ENCODE measurements at regions not wholly inside any gene's neighbourhood (a gene's known extent, or its start where the extent isn't known, plus 50 kb on each side); places are given as distances from the start of the nearest gene placed in this dataset.
A peak's percentile ranks its signal among the peaks of the same experiment; 100 is the strongest.
"Not testable (repeated sequence)": the region's sequence is repeated elsewhere in the genome, so short reads cannot be mapped to it uniquely, and the experiment has no call there.

- no peak for DNase-seq (ENCODE audit: low read depth)
Measured at GRCh38 chr2:64795024-64795592, 141.4 kb upstream of the SERTAD2 start.

- no peak for DNase-seq (ENCODE audit: low read depth)
Measured at GRCh38 chr2:64796926-64797325, 143.2 kb upstream of the SERTAD2 start.

- DNase-seq (ENCODE audit: low read depth) = no peak
Measured at GRCh38 chr2:64797881-64798575, 144.3 kb upstream of the SERTAD2 start.

- DNase-seq (ENCODE audit: low read depth) = no peak
Measured at GRCh38 chr2:64799592-64800252, 146.0 kb upstream of the SERTAD2 start.

GRCh38 chr2:64803776-64804175 lies 150.1 kb upstream of the SERTAD2 start:
- DNase-seq (ENCODE audit: low read depth) = no peak

- no peak for DNase-seq (ENCODE audit: low read depth)
Measured at GRCh38 chr2:64804651-64805050, 150.9 kb upstream of the SERTAD2 start.

GRCh38 chr2:64807417-64807816 lies 153.7 kb upstream of the SERTAD2 start:
- no peak for DNase-seq (ENCODE audit: low read depth)

GRCh38 chr2:64808092-64808491 lies 154.4 kb upstream of the SERTAD2 start:
- no peak for DNase-seq (ENCODE audit: low read depth)

- DNase-seq (ENCODE audit: low read depth) = no peak
Measured at GRCh38 chr2:64808754-64809153, 155.0 kb upstream of the SERTAD2 start.

- no peak for DNase-seq (ENCODE audit: low read depth)
Measured at GRCh38 chr2:64809216-64809615, 155.5 kb upstream of the SERTAD2 start.

GRCh38 chr2:64812285-64812684 lies 158.6 kb upstream of the SERTAD2 start:
- no peak for DNase-seq (ENCODE audit: low read depth)

GRCh38 chr2:64814007-64814406 lies 160.3 kb upstream of the SERTAD2 start:
- DNase-seq (ENCODE audit: low read depth) = no peak

- not testable (repeated sequence) for DNase-seq (ENCODE audit: low read depth)
Measured at GRCh38 chr2:64816526-64816925, 162.8 kb upstream of the SERTAD2 start.

- no peak for DNase-seq (ENCODE audit: low read depth)
Measured at GRCh38 chr2:64817453-64817852, 163.7 kb upstream of the SERTAD2 start.

- DNase-seq (ENCODE audit: low read depth) = no peak
Measured at GRCh38 chr2:64818664-64819060, 164.9 kb upstream of the SERTAD2 start.

- DNase-seq (ENCODE audit: low read depth) = no peak
Measured at GRCh38 chr2:64819361-64819760, 165.6 kb upstream of the SERTAD2 start.

- DNase-seq (ENCODE audit: low read depth) = peak; percentile 29
Measured at GRCh38 chr2:64819774-64820688, 166.3 kb upstream of the SERTAD2 start.

- no peak for DNase-seq (ENCODE audit: low read depth)
Measured at GRCh38 chr2:64820901-64821300, 167.2 kb upstream of the SERTAD2 start.

GRCh38 chr2:64823794-64824193 lies 165.4 kb upstream of the SLC1A4 start:
- no peak for DNase-seq (ENCODE audit: low read depth)

- no peak for DNase-seq (ENCODE audit: low read depth)
Measured at GRCh38 chr2:64825831-64826491, 163.2 kb upstream of the SLC1A4 start.

- no peak for DNase-seq (ENCODE audit: low read depth)
Measured at GRCh38 chr2:64826703-64827102, 162.5 kb upstream of the SLC1A4 start.

- DNase-seq (ENCODE audit: low read depth) = no peak
Measured at GRCh38 chr2:64828261-64828660, 160.9 kb upstream of the SLC1A4 start.
